Jurkat, Clone E6-1 (cell line): ENCODE measurements at regions not wholly inside any gene's neighbourhood (a gene's known extent, or its start where the extent isn't known, plus 50 kb on each side); places are given as distances from the start of the nearest gene placed in this dataset.

ENCODE experiments used
- DNase-seq: peaks from one replicate; pipeline ENCODE4 v3.0.0-alpha.2; 2011; ENCODE audit warnings: low read depth, low spot score
- H3K4me3 ChIP-seq: 2 replicates; pipeline ENCODE4 v1.5.1; 2011; ENCODE audit warnings: mild to moderate bottlenecking, low read length, control low read depth, moderate library complexity

- no peak for DNase-seq
- no peak overlapping the region for H3K4me3 ChIP-seq
Measured at GRCh38 chr18:38940475-38940862, 1374.9 kb upstream of the CELF4 start.

- H3K4me3 ChIP-seq: no peak overlapping the region
- DNase-seq: no peak
Measured at GRCh38 chr18:38933910-38934510, 1368.4 kb upstream of the CELF4 start.

GRCh38 chr18:38933322-38933721 lies 1367.7 kb upstream of the CELF4 start:
- no peak overlapping the region for H3K4me3 ChIP-seq
- no peak for DNase-seq

- DNase-seq: no peak
- no peak overlapping the region for H3K4me3 ChIP-seq
Measured at GRCh38 chr18:38932752-38933151, 1367.2 kb upstream of the CELF4 start.

- DNase-seq: no peak
- no peak overlapping the region for H3K4me3 ChIP-seq
Measured at GRCh38 chr18:38931754-38932050, 1366.1 kb upstream of the CELF4 start.

GRCh38 chr18:38930881-38931753 lies 1365.5 kb upstream of the CELF4 start:
- DNase-seq: no peak
- H3K4me3 ChIP-seq: no peak overlapping the region

- H3K4me3 ChIP-seq: no peak overlapping the region
- no peak for DNase-seq
Measured at GRCh38 chr18:38923540-38923939, 1357.9 kb upstream of the CELF4 start.

GRCh38 chr18:38923126-38923525 lies 1357.5 kb upstream of the CELF4 start:
- H3K4me3 ChIP-seq: no peak overlapping the region
- DNase-seq: no peak

GRCh38 chr18:38909972-38910371 lies 1344.4 kb upstream of the CELF4 start:
- H3K4me3 ChIP-seq: no peak overlapping the region
- DNase-seq: no peak

- no peak overlapping the region for H3K4me3 ChIP-seq
- no peak for DNase-seq
Measured at GRCh38 chr18:38902796-38903195, 1337.2 kb upstream of the CELF4 start.

GRCh38 chr18:38900445-38900844 lies 1334.8 kb upstream of the CELF4 start:
- no peak for DNase-seq
- no peak overlapping the region for H3K4me3 ChIP-seq

GRCh38 chr18:38900031-38900430 lies 1334.4 kb upstream of the CELF4 start:
- H3K4me3 ChIP-seq: no peak overlapping the region
- DNase-seq: no peak

GRCh38 chr18:38899252-38899651 lies 1333.7 kb upstream of the CELF4 start:
- no peak overlapping the region for H3K4me3 ChIP-seq
- no peak for DNase-seq

GRCh38 chr18:38898167-38898566 lies 1332.6 kb upstream of the CELF4 start:
- H3K4me3 ChIP-seq: no peak overlapping the region
- DNase-seq: no peak

- no peak for DNase-seq
- H3K4me3 ChIP-seq: no peak overlapping the region
Measured at GRCh38 chr18:38895560-38895959, 1330.0 kb upstream of the CELF4 start.

GRCh38 chr18:38887671-38888020 lies 1322.0 kb upstream of the CELF4 start:
- no peak overlapping the region for H3K4me3 ChIP-seq
- no peak for DNase-seq

GRCh38 chr18:38886861-38887670 lies 1321.5 kb upstream of the CELF4 start:
- no peak overlapping the region for H3K4me3 ChIP-seq
- no peak for DNase-seq

GRCh38 chr18:38886235-38886634 lies 1320.6 kb upstream of the CELF4 start:
- H3K4me3 ChIP-seq: no peak overlapping the region
- no peak for DNase-seq

- H3K4me3 ChIP-seq: no peak overlapping the region
- DNase-seq: no peak
Measured at GRCh38 chr18:38884050-38884449, 1318.5 kb upstream of the CELF4 start.

GRCh38 chr18:38883111-38883510 lies 1317.5 kb upstream of the CELF4 start:
- H3K4me3 ChIP-seq: no peak overlapping the region
- DNase-seq: no peak
